IMR-90 (cell line): ENCODE measurements at regions not wholly inside any gene's neighbourhood (a gene's known extent, or its start where the extent isn't known, plus 50 kb on each side); places are given as distances from the start of the nearest gene placed in this dataset.

Experiments used
- ATAC-seq: fragments of 200-7000 bp; cut with Tn5 transposase; 2 replicates; pipeline ENCODE4 v1.9.1; 2020; ENCODE audit warnings: low read depth, mild to moderate bottlenecking, moderate library complexity
- BruUV-seq: library from RNA; stranded (reverse); fragments of 400-500 nt; replicated peaks from 2 replicates; lab custom pipeline; 2021; lab: Mats Ljungman, UMichigan
- CTCF ChIA-PET: fragments of 300-600 bp; formaldehyde crosslinking; extraction: SDS; loops from one replicate; lab custom pipeline; 2021; ENCODE audit warnings: antibody characterized with exemption; lab: Yijun Ruan, JAX
- POLR2A ChIA-PET: fragments of 300-600 bp; sonication (Branson Sonifier 250); formaldehyde crosslinking; loops from one replicate; lab custom pipeline; 2022; ENCODE audit warnings: antibody characterized with exemption; ENCODE audit not compliant: unreplicated experiment; lab: Charles Lee
- DNase-seq: peaks from one replicate; pipeline ENCODE4 v3.0.0; 2013
- H2AFZ ChIP-seq: replicated peaks from 2 replicates; pipeline ENCODE3; 2013; ENCODE audit warnings: low read length, mild to moderate bottlenecking; ENCODE audit not compliant: poor library complexity
- H2AK5ac ChIP-seq: 2 replicates; pipeline ENCODE4 v1.6.1; 2013; ENCODE audit warnings: low read depth, low read length, inconsistent platforms
- H2AK9ac ChIP-seq: replicated peaks from 2 replicates; pipeline ENCODE3; 2013; ENCODE audit warnings: mild to moderate bottlenecking, low read depth, low read length, moderate library complexity; ENCODE audit not compliant: poor library complexity
- H2BK120ac ChIP-seq: 2 replicates; pipeline ENCODE4 v1.6.1; 2013; ENCODE audit warnings: low read depth, low read length, inconsistent platforms
- H2BK15ac ChIP-seq: 3 replicates; pipeline ENCODE4 v1.6.1; 2013; ENCODE audit warnings: low read depth, low read length, inconsistent platforms
- H2BK20ac ChIP-seq: 2 replicates; pipeline ENCODE4 v1.6.1; 2013; ENCODE audit warnings: low read depth, mild to moderate bottlenecking, inconsistent platforms, low read length, moderate library complexity
- H2BK5ac ChIP-seq: 2 replicates; pipeline ENCODE4 v1.6.1; 2013; ENCODE audit warnings: mild to moderate bottlenecking, low read depth, low read length, inconsistent platforms; ENCODE audit not compliant: poor library complexity, severe bottlenecking
- H3K14ac ChIP-seq: replicated peaks from 2 replicates; pipeline ENCODE4 v1.6.1; 2013; ENCODE audit warnings: low read depth, low read length, inconsistent platforms
- H3K18ac ChIP-seq: 2 replicates; pipeline ENCODE4 v1.6.1; 2013; ENCODE audit warnings: low read depth, low read length, control low read depth
- H3K23ac ChIP-seq: 2 replicates; pipeline ENCODE4 v1.6.1; 2013; ENCODE audit warnings: low read depth, low read length, inconsistent platforms
- H3K27ac ChIP-seq: 2 replicates; pipeline ENCODE4 v1.5.1; 2013; ENCODE audit warnings: mild to moderate bottlenecking, control low read depth, low read length; ENCODE audit not compliant: insufficient read depth
- H3K27me3 ChIP-seq: 2 replicates; pipeline ENCODE4 v1.6.1; 2013; ENCODE audit warnings: low read length; ENCODE audit not compliant: control insufficient read depth, insufficient read depth
- H3K36me3 ChIP-seq: 2 replicates; pipeline ENCODE4 v1.6.1; 2013; ENCODE audit warnings: low read length, mixed read lengths; ENCODE audit not compliant: control insufficient read depth, insufficient read depth
- H3K4ac ChIP-seq: 2 replicates; pipeline ENCODE4 v1.6.1; 2013; ENCODE audit warnings: low read depth, low read length, inconsistent platforms
- H3K4me1 ChIP-seq: 2 replicates; pipeline ENCODE4 v1.6.1; 2013; ENCODE audit warnings: low read length, mixed read lengths; ENCODE audit not compliant: control insufficient read depth, insufficient read depth
- H3K4me2 ChIP-seq: 2 replicates; pipeline ENCODE4 v1.6.1; 2013; ENCODE audit warnings: low read depth, mild to moderate bottlenecking, control low read depth, low read length, moderate library complexity
- H3K4me3 ChIP-seq: 2 replicates; pipeline ENCODE4 v1.5.1; 2013; ENCODE audit warnings: low read depth, mild to moderate bottlenecking, control low read depth, low read length, moderate library complexity; ENCODE audit not compliant: insufficient read depth
- H3K56ac ChIP-seq: 2 replicates; pipeline ENCODE4 v1.6.1; 2013; ENCODE audit warnings: low read length, inconsistent platforms; ENCODE audit not compliant: insufficient read depth; ENCODE audit errors: extremely low read depth
- H3K79me1 ChIP-seq, 2 experiments: 2 replicates each; pipeline ENCODE4 v1.6.1; 2013; ENCODE audit warnings: low read length in 2 of 2, inconsistent platforms in 1 of 2, low read depth in 1 of 2
- H3K9ac ChIP-seq: 2 replicates; pipeline ENCODE4 v1.6.1; 2013; ENCODE audit warnings: low read depth, low read length, control low read depth
- H3K9me1 ChIP-seq: 2 replicates; pipeline ENCODE4 v1.6.1; 2013; ENCODE audit warnings: low read length, inconsistent platforms; ENCODE audit not compliant: insufficient read depth
- H3K9me3 ChIP-seq: 2 replicates; pipeline ENCODE4 v1.6.1; 2013; ENCODE audit warnings: low read length; ENCODE audit not compliant: control insufficient read depth, insufficient read depth
- H4K20me1 ChIP-seq: 2 replicates; pipeline ENCODE4 v1.6.1; 2013; ENCODE audit warnings: low read length, inconsistent platforms; ENCODE audit not compliant: insufficient read depth
- H4K5ac ChIP-seq: 2 replicates; pipeline ENCODE4 v1.6.1; 2013; ENCODE audit warnings: mild to moderate bottlenecking, low read depth, low read length, control low read depth
- H4K8ac ChIP-seq, 2 experiments: 2 replicates each; pipeline ENCODE4 v1.6.1; 2013; ENCODE audit warnings: low read depth in 2 of 2, low read length in 2 of 2, control low read depth in 1 of 2, inconsistent platforms in 1 of 2
- H4K91ac ChIP-seq: 2 replicates; pipeline ENCODE4 v1.6.1; 2013; ENCODE audit warnings: low read depth, low read length, inconsistent platforms; ENCODE audit not compliant: insufficient read depth
- BHLHE40 ChIP-seq: fragments of 150-350 bp; IDR thresholded peaks from 2 replicates; pipeline ENCODE4 v1.6.1; 2016; ENCODE audit warnings: mild to moderate bottlenecking, low read depth, low read length
- CTCF ChIP-seq: conservative IDR thresholded peaks from 2 replicates; pipeline ENCODE4 v1.5.1; 2012; ENCODE audit warnings: mild to moderate bottlenecking, low read depth, low read length, improper control_type of control experiment
- RAD21 ChIP-seq: IDR thresholded peaks from 2 replicates; pipeline ENCODE4 v1.6.1; 2012; ENCODE audit warnings: low read length, improper control_type of control experiment
- SMC3 ChIP-seq: fragments of 150-350 bp; IDR thresholded peaks from 2 replicates; pipeline ENCODE4 v1.6.1; 2016; ENCODE audit warnings: low read depth, mild to moderate bottlenecking, antibody characterized with exemption, low read length, moderate library complexity
- WGBS, 2 experiments: methylation state at CpG; one replicate each; pipeline versions ENCODE4 v1.1.5 to v1.1.7; 2013; ENCODE audit warnings: missing lambda C conversion rate in 2 of 2; ENCODE audit not compliant: insufficient read length in 1 of 2; ENCODE audit errors: extremely low coverage in 2 of 2; 5-methylcytosine and 5-hydroxymethylcytosine counted together
- dilution Hi-C: fragments of 300-500 bp; cut with HindIII; formaldehyde crosslinking; loops from one replicate; pipeline ENCODE4 v1.14.3; 2018; ENCODE audit warnings: low sequenced_read_pairs; ENCODE audit not compliant: unreplicated experiment
- in situ Hi-C: fragments of 300-500 bp; cut with MboI; formaldehyde crosslinking; loops from 3 replicates; pipeline ENCODE4 v1.14.3; 2019; ENCODE audit warnings: low sequenced_read_pairs, inconsistent platforms, mixed read lengths
- intact Hi-C: fragments of 100-400 bp; cut with micrococcal nuclease; formaldehyde crosslinking; loops from 2 replicates; pipeline ENCODE4 v1.10.0; 2022

GRCh38 chr15:39414201-39414600 is 166.7 kb upstream of the THBS1 start:
- intact Hi-C loops: no loop called here
- H3K79me1 ChIP-seq: no peaks in the 10 kb centered on the region
- H3K36me3 ChIP-seq: no peaks in the 10 kb centered on the region
- H2AK9ac ChIP-seq: no peak overlapping the region
- DNase-seq: no peak
- dilution Hi-C loops: no loop called here
- H3K27ac ChIP-seq: no peak overlapping the region
- no peak overlapping the region for H4K5ac ChIP-seq
- no peak overlapping the region for H2BK5ac ChIP-seq
- no peak overlapping the region for H2AK5ac ChIP-seq
- H3K9me1 ChIP-seq: no peaks in the 10 kb centered on the region; the same call in 1 of the 2 replicates
- H3K4me3 ChIP-seq: no peak overlapping the region
- H3K9ac ChIP-seq: no peak overlapping the region
- ATAC-seq: no peak
- no CpG with 5 or more reads among the region's 4 CpGs for WGBS, 2 experiments
- CTCF ChIA-PET: no interaction called here
- no peak overlapping the region for H3K14ac ChIP-seq
- H3K27me3 ChIP-seq: no peaks in the 10 kb centered on the region; the same call in none of the 2 replicates
- no peak overlapping the region for H4K8ac ChIP-seq
- H3K23ac ChIP-seq: no peak overlapping the region
- in situ Hi-C loops: no loop called here
- H2BK120ac ChIP-seq: no peak overlapping the region
- no peak overlapping the region for H4K91ac ChIP-seq
- no peaks in the 10 kb centered on the region for H4K20me1 ChIP-seq
- peaks cover 8% of the 10 kb centered on the region for H3K9me3 ChIP-seq
- H2BK15ac ChIP-seq: no peak overlapping the region
- H3K4me2 ChIP-seq: no peak overlapping the region
- BruUV-seq: no TSS peak
- H3K56ac ChIP-seq: no peak overlapping the region
- no peak overlapping the region for H3K4ac ChIP-seq
- POLR2A ChIA-PET: no interaction called here
- no peaks in the 10 kb centered on the region; the same call in 1 of the 2 replicates for H3K4me1 ChIP-seq
- H3K18ac ChIP-seq: no peak overlapping the region
- TF ChIP-seq BHLHE40: no peak
- no peak for TF ChIP-seq RAD21
- TF ChIP-seq SMC3: no peak
- no peak for TF ChIP-seq CTCF
- no peak overlapping the region for H2BK20ac ChIP-seq
- H2AFZ ChIP-seq: no peak overlapping the region
